Activated CD8-positive, alpha-beta memory T cell treated with anti-CD3 and anti-CD28 coated beads for 36 hours (primary cell): ENCODE measurements at regions not wholly inside any gene's neighbourhood (a gene's known extent, or its start where the extent isn't known, plus 50 kb on each side); places are given as distances from the start of the nearest gene placed in this dataset.
"Not testable (repeated sequence)": the region's sequence is repeated elsewhere in the genome, so short reads cannot be mapped to it uniquely, and the experiment has no call there.

Experiments used
- CTCF ChIA-PET: fragments of 350-600 bp; sonication (Branson Sonifier 250); formaldehyde crosslinking; loops from one replicate; lab custom pipeline; 2021; ENCODE audit warnings: antibody characterized with exemption; lab: Charles Lee
- POLR2A ChIA-PET: fragments of 350-600 bp; sonication (Branson Sonifier 250); formaldehyde crosslinking; loops from one replicate; lab custom pipeline; 2021; ENCODE audit warnings: antibody characterized with exemption; lab: Charles Lee

DNA sequence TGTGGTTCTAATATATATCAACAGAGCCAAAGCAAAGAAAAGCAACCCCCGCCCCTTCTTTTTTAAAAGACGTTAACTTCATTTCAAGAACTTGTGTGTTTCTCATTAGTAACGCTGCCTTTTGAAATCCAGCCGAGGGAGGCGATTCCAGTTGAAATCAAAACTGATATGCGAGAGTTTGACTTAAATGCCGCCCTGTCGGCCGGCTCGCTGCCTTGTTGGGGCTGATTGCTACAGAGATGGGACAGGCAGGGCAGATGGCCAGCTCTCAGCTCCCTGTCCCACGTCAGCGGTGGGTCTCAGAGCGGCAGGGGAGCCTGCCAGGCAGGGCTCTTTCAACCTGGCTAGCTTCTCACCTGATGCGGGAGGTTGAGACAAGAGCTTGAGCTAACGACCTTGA, 51.9 kb upstream of the ALX4 start:
- POLR2A ChIA-PET: no interaction called here
- CTCF ChIA-PET: no interaction called here

- CTCF ChIA-PET: no interaction called here
- POLR2A ChIA-PET: no interaction called here
These were observed 53.2 kb upstream of the ALX4 start for GRCh38 chr11:44363116-44363515.

- ChIA-PET CTCF (no interaction called here), POLR2A (no interaction called here)
These were observed 54.7 kb upstream of the ALX4 start for GRCh38 chr11:44364596-44364995.

GRCh38 chr11:44365616-44366015, 55.7 kb upstream of the ALX4 start:
- CTCF ChIA-PET: no interaction called here
- POLR2A ChIA-PET: no interaction called here

- ChIA-PET POLR2A (no interaction called here), CTCF (no interaction called here)
These were observed 56.1 kb upstream of the ALX4 start for GRCh38 chr11:44366026-44366425.

- CTCF ChIA-PET: no interaction called here
- POLR2A ChIA-PET: no interaction called here
These were observed 56.8 kb upstream of the ALX4 start for GRCh38 chr11:44366741-44367140.

GRCh38 chr11:44367452-44367851, 57.5 kb upstream of the ALX4 start:
- ChIA-PET POLR2A (no interaction called here), CTCF (no interaction called here)

DNA sequence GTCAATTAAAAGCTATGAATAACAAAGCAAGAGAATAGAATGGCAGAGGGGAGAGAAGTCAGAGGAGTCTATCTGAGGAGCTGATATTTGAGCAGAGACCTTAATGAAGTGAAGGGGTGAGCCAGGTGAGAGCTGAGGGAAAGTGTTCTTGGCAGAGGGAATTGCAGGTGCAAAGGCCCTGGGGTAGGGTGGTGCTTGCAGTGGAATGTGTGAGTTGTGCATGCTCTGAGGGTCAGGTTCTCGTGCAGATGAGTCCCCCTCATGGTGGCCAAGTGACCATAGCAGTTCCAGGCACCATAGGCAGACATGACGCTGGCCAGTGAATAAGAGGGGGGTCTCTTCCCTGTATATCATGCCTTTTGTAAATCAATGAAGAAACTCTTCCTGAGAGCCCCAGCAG, 58.9 kb upstream of the ALX4 start:
- ChIA-PET CTCF (no interaction called here), POLR2A (no interaction called here)

DNA sequence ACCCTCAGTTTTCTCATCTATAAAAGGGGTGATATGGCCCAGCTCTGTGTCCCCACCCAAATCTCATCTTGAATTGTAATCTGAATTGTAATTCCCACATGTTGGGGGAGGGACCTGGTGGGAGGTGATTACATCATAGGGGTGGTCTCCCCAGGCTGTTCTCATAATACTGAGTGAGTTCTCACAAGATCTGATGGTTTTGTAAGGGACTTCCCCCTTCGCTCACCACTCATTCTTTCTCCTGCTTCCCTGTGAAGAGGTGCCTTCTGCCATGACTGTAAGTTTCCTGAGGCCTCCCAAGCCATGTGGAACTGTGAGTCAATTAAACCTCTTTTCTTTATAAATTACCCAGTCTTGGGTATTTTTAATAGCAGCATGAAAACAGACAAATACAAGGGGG, 61.1 kb upstream of the ALX4 start:
- POLR2A ChIA-PET, CTCF ChIA-PET: not testable (repeated sequence)

- CTCF ChIA-PET: no interaction called here
These were observed 61.8 kb upstream of the ALX4 start for GRCh38 chr11:44371706-44372105.

GRCh38 chr11:44372989-44373388, 63.0 kb upstream of the ALX4 start:
- CTCF ChIA-PET: no interaction called here
- POLR2A ChIA-PET: no interaction called here

More at GRCh38 chr11:44371706-44372105, 61.8 kb upstream of the ALX4 start:
- POLR2A ChIA-PET: no interaction called here

DNA sequence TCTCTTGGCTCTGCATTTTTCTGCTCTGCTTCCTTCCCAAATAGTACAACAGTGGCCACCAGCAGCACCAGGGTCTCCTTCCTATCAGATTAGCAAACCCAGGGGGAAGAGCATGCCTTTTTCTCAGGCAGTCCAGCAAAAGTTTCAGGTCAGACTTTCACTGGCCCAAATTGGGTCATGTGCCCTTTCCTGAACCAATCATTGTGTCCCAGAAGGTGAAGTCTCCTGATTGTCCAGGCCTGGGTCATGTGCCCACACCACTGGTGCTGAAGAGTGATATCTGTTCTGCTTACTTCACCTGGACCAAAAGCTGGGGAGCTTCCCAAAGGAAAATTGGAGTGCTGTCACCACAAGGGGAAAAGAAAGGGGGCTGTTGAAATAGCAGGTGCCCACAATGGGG, 64.1 kb upstream of the ALX4 start:
- CTCF ChIA-PET: no interaction called here

GRCh38 chr11:44376423-44376822, 66.5 kb upstream of the ALX4 start:
- POLR2A ChIA-PET: no interaction called here
- CTCF ChIA-PET: no interaction called here

More for the DNA sequence above, 64.1 kb upstream of the ALX4 start:
- POLR2A ChIA-PET: no interaction called here

DNA sequence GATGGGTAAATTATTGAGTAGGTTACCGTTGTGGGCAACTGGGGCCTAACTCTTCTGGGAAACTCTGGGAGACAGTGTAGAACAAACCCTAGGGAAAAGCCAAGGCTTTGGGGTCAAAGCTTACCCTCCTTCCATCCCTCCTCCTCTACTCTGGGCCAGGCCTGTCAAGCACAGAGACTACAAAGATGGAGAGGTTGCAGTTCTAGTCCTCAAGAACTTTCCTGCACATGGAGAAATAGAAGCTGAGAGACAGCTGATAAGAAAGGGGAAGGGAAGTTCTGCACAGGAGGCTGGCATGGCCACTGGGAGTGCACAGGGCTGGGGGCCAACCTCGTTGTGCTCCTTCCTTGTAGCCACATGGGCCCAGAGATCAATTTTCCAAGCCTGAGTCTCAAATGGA, 67.2 kb upstream of the ALX4 start:
- ChIA-PET POLR2A (no interaction called here), CTCF (no interaction called here)

DNA sequence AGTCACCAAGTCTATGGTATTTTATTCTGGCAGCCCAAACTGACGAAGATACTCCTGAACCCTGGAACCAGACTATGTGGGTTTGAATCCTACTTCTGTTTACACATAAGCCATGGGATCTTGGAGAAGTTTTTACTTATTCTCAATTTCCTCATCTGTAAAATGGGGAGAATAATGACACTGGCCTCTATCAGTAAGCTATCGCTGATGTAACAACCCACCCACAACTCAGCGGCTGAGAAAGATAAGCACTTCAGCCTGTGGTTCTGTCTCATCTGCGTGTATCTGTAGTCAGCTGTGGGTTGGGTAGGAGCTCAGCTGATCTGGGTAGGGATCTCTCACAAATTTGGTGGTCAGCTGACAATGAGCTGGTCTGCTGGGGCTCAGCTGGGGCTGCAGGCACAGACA, 68.0 kb upstream of the ALX4 start:
- ChIA-PET POLR2A (no interaction called here), CTCF (no interaction called here)

DNA sequence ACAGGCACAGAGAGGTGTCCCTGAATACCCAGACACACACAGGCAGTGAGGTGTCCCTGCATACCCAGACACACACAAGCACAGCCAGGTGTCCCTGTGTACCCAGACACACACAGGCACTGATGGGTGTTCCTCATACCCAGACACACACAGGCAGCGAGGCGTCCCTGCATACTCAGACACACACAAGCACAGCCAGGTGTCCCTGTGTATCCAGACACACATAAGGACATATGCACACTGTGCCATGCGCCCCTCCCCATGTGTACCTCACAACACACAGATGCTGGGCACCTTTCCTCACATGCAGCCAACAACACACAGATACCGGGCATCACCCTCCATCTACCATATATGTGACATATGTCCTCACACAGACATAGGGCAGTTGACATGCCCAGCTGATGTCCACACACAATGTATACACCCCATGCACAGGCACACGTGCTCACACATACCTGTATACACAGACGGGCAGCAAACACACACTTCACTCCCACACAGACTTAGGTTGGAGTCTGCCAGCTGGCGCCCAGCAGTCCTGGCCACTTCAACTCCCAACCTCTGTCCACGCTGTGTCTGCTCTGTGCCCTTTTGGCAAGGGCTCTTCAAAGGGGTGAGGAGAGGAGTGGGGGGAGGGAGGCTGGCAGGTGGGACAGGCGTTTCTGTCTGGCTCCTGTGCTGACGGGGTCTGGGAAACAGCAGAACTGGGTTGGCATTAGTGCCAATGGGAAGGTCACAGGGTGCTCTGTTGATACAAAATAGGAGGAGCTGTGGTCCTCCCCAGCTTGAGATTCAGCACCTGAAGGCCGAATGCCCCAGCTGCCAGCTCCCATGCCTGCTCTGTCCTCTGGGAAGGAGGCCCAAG, 69.4 kb upstream of the ALX4 start:
- ChIA-PET POLR2A (no interaction called here), CTCF (no interaction called here)

- ChIA-PET CTCF (no interaction called here), POLR2A (no interaction called here)
These were observed 70.0 kb upstream of the ALX4 start for GRCh38 chr11:44380009-44380313.

DNA sequence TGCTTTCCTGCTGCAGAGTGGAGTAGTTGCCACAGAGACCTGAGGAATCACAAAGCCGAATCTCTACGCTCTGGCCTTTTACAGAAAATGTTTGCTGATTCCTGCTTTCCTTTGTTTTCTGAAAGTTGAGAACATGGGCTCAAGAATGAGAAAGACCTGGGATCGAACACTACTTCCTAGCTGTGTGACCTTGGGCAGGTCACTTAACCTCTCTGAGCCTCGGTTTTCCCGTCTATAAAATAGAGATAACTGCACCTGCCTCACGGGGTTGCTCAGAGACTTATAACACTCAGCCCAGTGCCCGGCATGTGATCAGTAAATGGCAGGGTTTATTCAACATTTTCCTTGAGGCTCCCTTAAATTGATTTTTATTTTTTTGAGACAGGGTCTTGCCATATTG, 70.9 kb upstream of the ALX4 start:
- ChIA-PET POLR2A (no interaction called here), CTCF (no interaction called here)

GRCh38 chr11:44381261-44381660, 71.3 kb upstream of the ALX4 start:
- POLR2A ChIA-PET: no interaction called here
- CTCF ChIA-PET: no interaction called here

GRCh38 chr11:44382118-44382517, 72.2 kb upstream of the ALX4 start:
- CTCF ChIA-PET: no interaction called here
- POLR2A ChIA-PET: no interaction called here

DNA sequence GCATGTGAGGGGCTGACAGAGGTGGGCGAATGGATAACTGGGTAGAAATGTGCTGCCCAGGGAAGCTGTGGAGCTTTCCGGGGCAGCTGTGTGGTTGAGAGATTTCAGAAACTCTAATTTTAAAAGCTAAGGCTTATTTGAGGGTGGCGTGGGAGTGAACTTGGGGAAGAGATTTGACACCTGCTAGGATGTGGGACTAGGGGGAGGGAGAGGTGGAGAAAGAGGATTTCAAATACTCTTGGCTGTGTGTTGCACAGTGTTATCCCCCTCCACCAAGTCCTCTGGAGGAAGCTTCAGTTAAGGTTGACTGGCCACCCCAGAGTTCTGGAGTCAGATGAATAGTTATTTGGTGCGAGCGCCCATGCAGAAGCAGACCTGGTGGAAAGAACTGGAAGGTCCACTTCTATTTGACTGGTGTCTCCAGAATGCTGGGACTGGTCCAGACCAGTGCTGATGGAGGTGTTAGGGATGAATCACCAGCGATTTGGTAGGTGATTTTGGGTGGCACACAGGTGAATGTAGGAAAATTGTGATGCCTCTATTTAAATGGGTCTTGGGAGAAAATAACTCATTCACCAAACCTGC, 72.8 kb upstream of the ALX4 start:
- ChIA-PET POLR2A (no interaction called here), CTCF (no interaction called here)

GRCh38 chr11:44383246-44383645, 73.3 kb upstream of the ALX4 start:
- POLR2A ChIA-PET: no interaction called here
- CTCF ChIA-PET: no interaction called here
